ENCODE measurements at regions not wholly inside any gene's neighbourhood (a gene's known extent, or its start where the extent isn't known, plus 50 kb on each side); places are given as distances from the start of the nearest gene placed in this dataset.

- TF ChIP-seq CTCF (IDR thresholded peaks at IDR 0.05) (no peak), POLR2A (IDR thresholded peaks at IDR 0.05; ENCODE audit: low read depth) (no peak)
These were observed 216.3 kb upstream of the CAMK1G start for GRCh38 chr1:209367061-209367772.
